ENCODE measurements at regions not wholly inside any gene's neighbourhood (a gene's known extent, or its start where the extent isn't known, plus 50 kb on each side); places are given as distances from the start of the nearest gene placed in this dataset.

DNA sequence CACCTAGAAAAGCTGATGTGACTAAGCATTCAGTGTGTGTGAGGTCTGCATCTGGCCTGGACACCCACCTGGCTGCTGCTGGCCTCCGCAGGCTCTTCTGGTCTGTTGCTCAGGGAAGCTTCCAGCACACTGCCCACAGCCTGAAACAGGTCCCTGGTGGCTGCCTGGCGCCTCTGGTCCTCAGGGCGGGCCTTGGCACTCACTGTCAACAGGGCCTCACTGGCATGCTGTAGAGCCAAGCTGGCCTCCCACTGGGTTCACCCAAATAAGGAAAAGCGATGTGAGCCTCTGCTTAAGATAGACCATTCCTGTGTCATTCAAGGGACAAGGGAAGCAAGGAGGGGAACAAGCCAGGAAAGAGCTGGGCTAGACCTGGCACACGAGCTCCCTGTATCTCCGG is 70.6 kb upstream of the BCO1 start:
- TF ChIP-seq CTCF (conservative IDR thresholded peaks at IDR 0.05; ENCODE audit: low read depth in 2 of 2): no peak
- TF ChIP-seq EZH2 (IDR thresholded peaks at IDR 0.05; ENCODE audit: low read depth, unreplicated experiment): no peak
- no peak for TF ChIP-seq POLR2AphosphoS5 (IDR thresholded peaks at IDR 0.05; ENCODE audit: low read depth)
- TF ChIP-seq CREB1 (CRISPR knock-in tag; IDR thresholded peaks at IDR 0.05; ENCODE audit: low read depth): no peak
- no peak for TF ChIP-seq EZH2phosphoT487 (IDR thresholded peaks at IDR 0.05; ENCODE audit: unreplicated experiment)
- TF ChIP-seq, protein P1, sequence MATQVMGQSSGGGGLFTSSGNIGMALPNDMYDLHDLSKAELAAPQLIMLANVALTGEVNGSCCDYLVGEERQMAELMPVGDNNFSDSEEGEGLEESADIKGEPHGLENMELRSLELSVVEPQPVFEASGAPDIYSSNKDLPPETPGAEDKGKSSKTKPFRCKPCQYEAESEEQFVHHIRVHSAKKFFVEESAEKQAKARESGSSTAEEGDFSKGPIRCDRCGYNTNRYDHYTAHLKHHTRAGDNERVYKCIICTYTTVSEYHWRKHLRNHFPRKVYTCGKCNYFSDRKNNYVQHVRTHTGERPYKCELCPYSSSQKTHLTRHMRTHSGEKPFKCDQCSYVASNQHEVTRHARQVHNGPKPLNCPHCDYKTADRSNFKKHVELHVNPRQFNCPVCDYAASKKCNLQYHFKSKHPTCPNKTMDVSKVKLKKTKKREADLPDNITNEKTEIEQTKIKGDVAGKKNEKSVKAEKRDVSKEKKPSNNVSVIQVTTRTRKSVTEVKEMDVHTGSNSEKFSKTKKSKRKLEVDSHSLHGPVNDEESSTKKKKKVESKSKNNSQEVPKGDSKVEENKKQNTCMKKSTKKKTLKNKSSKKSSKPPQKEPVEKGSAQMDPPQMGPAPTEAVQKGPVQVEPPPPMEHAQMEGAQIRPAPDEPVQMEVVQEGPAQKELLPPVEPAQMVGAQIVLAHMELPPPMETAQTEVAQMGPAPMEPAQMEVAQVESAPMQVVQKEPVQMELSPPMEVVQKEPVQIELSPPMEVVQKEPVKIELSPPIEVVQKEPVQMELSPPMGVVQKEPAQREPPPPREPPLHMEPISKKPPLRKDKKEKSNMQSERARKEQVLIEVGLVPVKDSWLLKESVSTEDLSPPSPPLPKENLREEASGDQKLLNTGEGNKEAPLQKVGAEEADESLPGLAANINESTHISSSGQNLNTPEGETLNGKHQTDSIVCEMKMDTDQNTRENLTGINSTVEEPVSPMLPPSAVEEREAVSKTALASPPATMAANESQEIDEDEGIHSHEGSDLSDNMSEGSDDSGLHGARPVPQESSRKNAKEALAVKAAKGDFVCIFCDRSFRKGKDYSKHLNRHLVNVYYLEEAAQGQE (IDR thresholded peaks at IDR 0.05; ENCODE audit: unreplicated experiment): no peak
- TF ChIP-seq, protein P2, sequence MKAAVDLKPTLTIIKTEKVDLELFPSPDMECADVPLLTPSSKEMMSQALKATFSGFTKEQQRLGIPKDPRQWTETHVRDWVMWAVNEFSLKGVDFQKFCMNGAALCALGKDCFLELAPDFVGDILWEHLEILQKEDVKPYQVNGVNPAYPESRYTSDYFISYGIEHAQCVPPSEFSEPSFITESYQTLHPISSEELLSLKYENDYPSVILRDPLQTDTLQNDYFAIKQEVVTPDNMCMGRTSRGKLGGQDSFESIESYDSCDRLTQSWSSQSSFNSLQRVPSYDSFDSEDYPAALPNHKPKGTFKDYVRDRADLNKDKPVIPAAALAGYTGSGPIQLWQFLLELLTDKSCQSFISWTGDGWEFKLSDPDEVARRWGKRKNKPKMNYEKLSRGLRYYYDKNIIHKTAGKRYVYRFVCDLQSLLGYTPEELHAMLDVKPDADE (IDR thresholded peaks at IDR 0.05): no peak
- TF ChIP-seq ZNF331 (CRISPR knock-in tag; IDR thresholded peaks at IDR 0.05; ENCODE audit: low read depth): no peak
